Liver (tissue), 8 donors: ENCODE measurements at regions not wholly inside any gene's neighbourhood (a gene's known extent, or its start where the extent isn't known, plus 50 kb on each side); places are given as distances from the start of the nearest gene placed in this dataset.

Experiments used
- DNase-seq: peaks from one replicate; pipeline ENCODE4 v3.0.0-alpha.2; 2017; ENCODE audit warnings: low spot score
- H3K27ac ChIP-seq, 2 donors: one replicate each; pipeline ENCODE4 v1.7.0; 2013; ENCODE audit warnings: inconsistent platforms in 2 of 2, low read length in 2 of 2, control low read depth in 1 of 2, low read depth in 1 of 2, mild to moderate bottlenecking in 1 of 2
- H3K27me3 ChIP-seq, 4 donors: one replicate each; pipeline versions ENCODE4 v1.6.1 to v1.7.0; 2013; ENCODE audit warnings: low read length in 3 of 4, inconsistent platforms in 1 of 4, mild to moderate bottlenecking in 1 of 4, moderate library complexity in 1 of 4; ENCODE audit not compliant: control insufficient read depth in 4 of 4, insufficient read depth in 4 of 4
- H3K36me3 ChIP-seq, 4 donors: one replicate each; pipeline versions ENCODE4 v1.6.1 to v1.7.0; 2013; ENCODE audit warnings: low read length in 3 of 4, mild to moderate bottlenecking in 3 of 4, low read depth in 1 of 4, moderate library complexity in 1 of 4; ENCODE audit not compliant: control insufficient read depth in 4 of 4, insufficient read depth in 3 of 4
- H3K4me1 ChIP-seq, 4 donors: one replicate each; pipeline versions ENCODE4 v1.6.1 to v1.7.0; 2013; ENCODE audit warnings: low read length in 3 of 4, mild to moderate bottlenecking in 3 of 4, moderate library complexity in 1 of 4; ENCODE audit not compliant: control insufficient read depth in 4 of 4, insufficient read depth in 4 of 4
- H3K4me3 ChIP-seq, 3 donors: one replicate each; pipeline versions ENCODE4 v1.6.1 to v1.7.0; 2013; ENCODE audit warnings: low read length in 3 of 3, control low read depth in 1 of 3, low read depth in 1 of 3, mild to moderate bottlenecking in 1 of 3
- H3K9ac ChIP-seq, 2 donors: one replicate each; pipeline ENCODE4 v1.7.0; 2013; ENCODE audit warnings: low read length in 2 of 2, mild to moderate bottlenecking in 2 of 2, moderate library complexity in 2 of 2, control low read depth in 1 of 2, low read depth in 1 of 2
- H3K9me3 ChIP-seq, 4 donors: one replicate each; pipeline versions ENCODE4 v1.6.1 to v1.7.0; 2013; ENCODE audit warnings: low read length in 3 of 4; ENCODE audit not compliant: control insufficient read depth in 4 of 4
- ATF3 ChIP-seq: IDR thresholded peaks from 2 replicates; pipeline ENCODE4 v1.6.1; 2016; ENCODE audit warnings: antibody characterized with exemption
- CTCF ChIP-seq: fragments of 150-350 bp; IDR thresholded peaks from 2 replicates; pipeline ENCODE4 v1.5.1; 2017; ENCODE audit warnings: improper control_type of control experiment, low read depth, low read length; ENCODE audit not compliant: missing input control
- EGR1 ChIP-seq, 2 donors: IDR thresholded peaks; 2 replicates each; pipeline ENCODE4 v1.6.1; 2016 to 2018; ENCODE audit warnings: antibody characterized with exemption in 2 of 2, low read depth in 2 of 2
- FOXA1 ChIP-seq: IDR thresholded peaks from 2 replicates; pipeline ENCODE4 v1.6.1; 2016; ENCODE audit warnings: antibody characterized with exemption
- FOXA2 ChIP-seq: IDR thresholded peaks from 2 replicates; pipeline ENCODE4 v1.6.1; 2016; ENCODE audit warnings: antibody characterized with exemption
- GABPA ChIP-seq, 2 donors: IDR thresholded peaks in 1 of 2; conservative IDR thresholded peaks in 1 of 2; 2 replicates each; pipeline ENCODE4 v1.6.1; 2016; ENCODE audit warnings: antibody characterized with exemption in 2 of 2, mild to moderate bottlenecking in 1 of 2, moderate library complexity in 1 of 2
- HNF4A ChIP-seq, 2 donors: conservative IDR thresholded peaks; 2 replicates each; pipeline ENCODE4 v1.6.1; 2016; ENCODE audit warnings: antibody characterized with exemption in 2 of 2, mild to moderate bottlenecking in 2 of 2
- HNF4G ChIP-seq: IDR thresholded peaks from 2 replicates; pipeline ENCODE4 v1.6.1; 2016; ENCODE audit warnings: antibody characterized with exemption
- JUND ChIP-seq, 2 donors: IDR thresholded peaks; 2 replicates each; pipeline ENCODE4 v1.6.1; 2016; ENCODE audit warnings: antibody characterized with exemption in 2 of 2
- MAX ChIP-seq: IDR thresholded peaks from 2 replicates; pipeline ENCODE4 v1.6.1; 2016; ENCODE audit warnings: antibody characterized with exemption
- NR2F2 ChIP-seq: IDR thresholded peaks from 2 replicates; pipeline ENCODE4 v1.6.1; 2016; ENCODE audit warnings: antibody characterized with exemption
- RAD21 ChIP-seq, 2 donors: IDR thresholded peaks; 2 replicates each; pipeline ENCODE4 v1.6.1; 2016; ENCODE audit warnings: antibody characterized with exemption in 2 of 2, mild to moderate bottlenecking in 2 of 2
- REST ChIP-seq: IDR thresholded peaks from 2 replicates; pipeline ENCODE4 v1.6.1; 2016; ENCODE audit warnings: antibody characterized with exemption, mild to moderate bottlenecking
- RXRA ChIP-seq, 2 donors: IDR thresholded peaks; 2 replicates each; pipeline ENCODE4 v1.6.1; 2017 to 2018; ENCODE audit warnings: antibody characterized with exemption in 2 of 2, mild to moderate bottlenecking in 1 of 2
- SP1 ChIP-seq: IDR thresholded peaks from 2 replicates; pipeline ENCODE4 v1.6.1; 2018; ENCODE audit warnings: antibody characterized with exemption, mild to moderate bottlenecking
- TAF1 ChIP-seq: conservative IDR thresholded peaks from 2 replicates; pipeline ENCODE4 v1.6.1; 2016; ENCODE audit warnings: antibody characterized with exemption, mild to moderate bottlenecking
- YY1 ChIP-seq: IDR thresholded peaks from 2 replicates; pipeline ENCODE4 v1.6.1; 2016; ENCODE audit warnings: antibody characterized with exemption, mild to moderate bottlenecking
- ZBTB33 ChIP-seq: IDR thresholded peaks from 2 replicates; pipeline ENCODE4 v1.6.1; 2016; ENCODE audit warnings: antibody characterized with exemption
- WGBS: extraction: QIAGEN DNeasy Blood & Tissue Kit; methylation state at CpG from one replicate; pipeline ENCODE4 v1.1.7; 2013; 5-methylcytosine and 5-hydroxymethylcytosine counted together
- donor health status: healthy.
- donor health status: healthy.
- donor health status: healthy.
- donor health status: healthy.
- donor health status: healthy.

- Histone ChIP-seq H3K9ac (no peak overlapping the region), H3K27ac (no peak overlapping the region), H3K27me3 (peaks cover 0 to 5% (median 0%) of the 10 kb centered on the region in 4 donors), H3K36me3 (no peaks in the 10 kb centered on the region), H3K4me1 (no peaks in the 10 kb centered on the region), H3K4me3 (no peak overlapping the region), H3K9me3 (no peaks in the 10 kb centered on the region)
- 80% methylated on average over 5 of the region's 5 CpGs for WGBS
- no peak for DNase-seq
- TF ChIP-seq GABPA (IDR thresholded peaks at IDR 0.05 in 1 of 2, conservative IDR thresholded peaks at IDR 0.05 in 1 of 2) (no peak), TAF1 (no peak), MAX (no peak), JUND (IDR thresholded peaks at IDR 0.05) (no peak), NR2F2 (no peak), CTCF (no peak), HNF4A (conservative IDR thresholded peaks at IDR 0.05) (no peak), ZBTB33 (no peak), ATF3 (no peak), YY1 (no peak), RXRA (IDR thresholded peaks at IDR 0.05) (no peak), FOXA1 (no peak), HNF4G (no peak), FOXA2 (no peak)
Observed at GRCh38 chr2:80830891-80831290, 526.3 kb upstream of the LRRTM1 start.

- Histone ChIP-seq H3K9me3 (peaks cover 0 to 3% (median 0%) of the 10 kb centered on the region in 4 donors), H3K27ac (no peak overlapping the region), H3K4me3 (no peak overlapping the region), H3K36me3 (no peaks in the 10 kb centered on the region), H3K9ac (no peak overlapping the region), H3K4me1 (no peaks in the 10 kb centered on the region), H3K27me3 (no peaks in the 10 kb centered on the region)
- no peak for DNase-seq
- WGBS, result 53% methylated on average over 4 of the region's 4 CpGs
- TF ChIP-seq REST, result no peak
- TF ChIP-seq TAF1, result no peak
- no peak for TF ChIP-seq NR2F2
- TF ChIP-seq ZBTB33, result no peak
- TF ChIP-seq HNF4G, result no peak
- TF ChIP-seq CTCF, result no peak
- no peak for TF ChIP-seq MAX
- no peak for TF ChIP-seq GABPA (IDR thresholded peaks at IDR 0.05 in 1 of 2, conservative IDR thresholded peaks at IDR 0.05 in 1 of 2)
- TF ChIP-seq ATF3, result no peak
- TF ChIP-seq FOXA1, result no peak
- TF ChIP-seq RXRA (IDR thresholded peaks at IDR 0.05), result no peak
- TF ChIP-seq YY1, result no peak
- TF ChIP-seq EGR1 (IDR thresholded peaks at IDR 0.05; ENCODE audit: low read depth in 2 of 2), result no peak
- no peak for TF ChIP-seq HNF4A (conservative IDR thresholded peaks at IDR 0.05)
- TF ChIP-seq RAD21 (IDR thresholded peaks at IDR 0.05), result no peak
- no peak for TF ChIP-seq JUND (IDR thresholded peaks at IDR 0.05)
- TF ChIP-seq FOXA2, result no peak
- no peak for TF ChIP-seq SP1
Observed at GRCh38 chr2:80822999-80823398, 518.4 kb upstream of the LRRTM1 start.
